GM12864 (cell line): ENCODE measurements at regions not wholly inside any gene's neighbourhood (a gene's known extent, or its start where the extent isn't known, plus 50 kb on each side); places are given as distances from the start of the nearest gene placed in this dataset.

Experiments used
- DNase-seq: peaks from one replicate; pipeline ENCODE4 v3.0.0-alpha.2; 2011; ENCODE audit warnings: low read depth
- H3K4me3 ChIP-seq: 2 replicates; pipeline ENCODE4 v1.5.1; 2011; ENCODE audit warnings: mild to moderate bottlenecking, low read depth, low read length, control low read depth
- CTCF ChIP-seq: IDR thresholded peaks from 2 replicates; pipeline ENCODE4 v1.5.1; 2011; ENCODE audit warnings: low read depth, mild to moderate bottlenecking, moderate library complexity, low read length, control low read depth, inconsistent platforms; ENCODE audit errors: missing control alignments

GRCh38 chr10:130339911-130340310 is 203.7 kb downstream of the GLRX3 start:
- no peak overlapping the region for H3K4me3 ChIP-seq
- TF ChIP-seq CTCF: no peak
- no peak for DNase-seq

GRCh38 chr10:130340816-130341215 is 204.6 kb downstream of the GLRX3 start:
- no peak for TF ChIP-seq CTCF
- no peak overlapping the region for H3K4me3 ChIP-seq
- no peak for DNase-seq

- peak; percentile 21 for TF ChIP-seq CTCF
- no peak overlapping the region for H3K4me3 ChIP-seq
- DNase-seq: no peak
These were observed 205.2 kb downstream of the GLRX3 start for GRCh38 chr10:130341356-130341755.

- TF ChIP-seq CTCF: no peak
- no peak overlapping the region for H3K4me3 ChIP-seq
- DNase-seq: no peak
These were observed 209.5 kb downstream of the GLRX3 start for GRCh38 chr10:130345728-130346127.

GRCh38 chr10:130350996-130351395 is 214.8 kb downstream of the GLRX3 start:
- no peak for DNase-seq
- TF ChIP-seq CTCF: no peak
- no peak overlapping the region for H3K4me3 ChIP-seq

- no peak for TF ChIP-seq CTCF
- DNase-seq: no peak
- H3K4me3 ChIP-seq: no peak overlapping the region
These were observed 215.5 kb downstream of the GLRX3 start for GRCh38 chr10:130351466-130352290.

GRCh38 chr10:130352291-130352645 is 216.1 kb downstream of the GLRX3 start:
- no peak overlapping the region for H3K4me3 ChIP-seq
- DNase-seq: no peak
- TF ChIP-seq CTCF: no peak
